ENCODE measurements at regions not wholly inside any gene's neighbourhood (a gene's known extent, or its start where the extent isn't known, plus 50 kb on each side); places are given as distances from the start of the nearest gene placed in this dataset.
"Not testable (repeated sequence)": the region's sequence is repeated elsewhere in the genome, so short reads cannot be mapped to it uniquely, and the experiment has no call there.

- DNase-seq (ENCODE audit: low read depth) = no peak
Observed at GRCh38 chr7:17396692-17397091, 98.2 kb downstream of the AHR start.

- DNase-seq (ENCODE audit: low read depth) = no peak
Observed at GRCh38 chr7:17401791-17402627, 103.6 kb downstream of the AHR start.

DNA sequence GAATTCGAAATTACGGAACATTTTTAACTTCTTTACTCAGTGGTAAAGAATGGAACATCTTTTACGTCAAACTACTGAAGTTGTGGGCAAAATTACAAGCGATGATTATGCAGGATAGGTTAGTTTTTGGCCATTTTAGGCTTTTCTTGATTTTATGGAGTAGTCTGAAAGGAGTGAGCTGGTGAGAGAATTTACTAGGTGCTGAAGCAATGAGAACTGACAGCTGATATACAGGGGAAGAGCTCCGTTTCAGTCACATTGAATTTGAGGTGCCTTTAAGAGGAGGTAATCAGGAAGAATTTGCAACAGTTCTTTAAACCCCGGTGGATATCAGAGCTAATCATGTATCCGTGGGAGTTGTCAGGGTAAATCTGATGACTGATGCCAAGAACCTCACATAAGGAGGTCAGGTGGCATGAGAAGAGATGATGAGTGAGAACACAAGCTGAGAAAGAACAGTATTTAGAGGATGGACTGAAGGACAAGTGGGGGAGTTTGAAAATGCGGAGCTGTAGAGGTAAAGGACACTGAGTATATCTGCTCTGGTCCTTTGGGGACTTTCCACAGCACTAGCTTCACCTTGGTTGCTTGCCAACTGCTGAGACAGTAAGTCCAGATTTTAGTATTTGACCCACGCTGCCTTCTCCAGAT lies 104.3 kb downstream of the AHR start:
- DNase-seq (ENCODE audit: low read depth) = no peak

GRCh38 chr7:17404006-17404405 lies 105.6 kb downstream of the AHR start:
- DNase-seq (ENCODE audit: low read depth) = peak; percentile 0

- DNase-seq (ENCODE audit: low read depth) = no peak
Observed at GRCh38 chr7:17405786-17406185, 107.3 kb downstream of the AHR start.

GRCh38 chr7:17406738-17407137 lies 108.3 kb downstream of the AHR start:
- no peak for DNase-seq (ENCODE audit: low read depth)

DNA sequence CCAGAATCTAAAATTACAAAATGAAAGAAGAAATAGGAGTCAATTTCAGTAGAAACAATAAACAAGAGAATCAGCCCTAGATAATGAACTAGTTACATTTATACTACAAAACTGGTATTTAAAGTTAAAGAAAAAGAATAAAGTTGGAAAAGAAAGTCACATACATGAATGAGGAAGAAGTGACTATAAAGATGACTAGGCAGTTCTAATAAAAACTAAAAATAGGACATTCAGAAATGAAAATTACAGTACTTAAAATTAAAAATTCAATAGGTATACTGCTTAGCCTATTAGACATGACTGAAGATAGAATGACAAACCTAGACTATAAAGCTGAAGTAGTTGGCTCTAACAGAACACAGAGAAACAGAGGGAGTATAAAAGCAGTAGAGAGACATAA lies 108.8 kb downstream of the AHR start:
- DNase-seq (ENCODE audit: low read depth) = no peak

DNA sequence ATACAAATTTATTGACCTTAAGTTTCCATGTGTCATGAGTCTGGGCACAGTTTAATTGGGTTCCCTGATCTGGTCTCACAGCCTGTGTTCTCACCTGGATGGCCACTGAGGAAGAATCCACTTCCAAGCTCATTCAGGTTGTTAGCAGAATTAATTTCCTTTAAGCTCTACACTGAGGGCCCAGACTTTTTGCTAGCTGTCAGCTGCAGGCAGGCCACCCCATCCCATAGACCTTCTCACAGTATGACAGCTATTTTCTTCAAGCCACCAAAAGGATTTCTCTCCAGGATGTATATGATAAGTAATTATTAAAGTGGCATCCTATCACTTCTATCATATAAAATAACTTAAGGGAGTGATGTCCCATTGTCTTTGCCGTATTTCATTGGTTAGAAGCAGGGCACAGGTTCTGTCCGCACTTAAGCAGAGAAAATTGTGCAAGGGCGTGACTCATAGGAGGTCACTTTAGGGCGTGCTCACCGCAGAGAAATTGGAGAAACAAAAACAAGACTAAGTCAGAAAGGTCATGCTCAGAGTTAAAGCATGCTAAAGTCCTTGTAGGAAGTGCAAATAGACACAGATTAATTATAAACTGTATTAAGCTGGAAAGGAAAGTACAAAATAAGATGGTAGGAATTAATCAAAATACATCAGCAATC lies 109.9 kb downstream of the AHR start:
- DNase-seq (ENCODE audit: low read depth) = no peak

DNA sequence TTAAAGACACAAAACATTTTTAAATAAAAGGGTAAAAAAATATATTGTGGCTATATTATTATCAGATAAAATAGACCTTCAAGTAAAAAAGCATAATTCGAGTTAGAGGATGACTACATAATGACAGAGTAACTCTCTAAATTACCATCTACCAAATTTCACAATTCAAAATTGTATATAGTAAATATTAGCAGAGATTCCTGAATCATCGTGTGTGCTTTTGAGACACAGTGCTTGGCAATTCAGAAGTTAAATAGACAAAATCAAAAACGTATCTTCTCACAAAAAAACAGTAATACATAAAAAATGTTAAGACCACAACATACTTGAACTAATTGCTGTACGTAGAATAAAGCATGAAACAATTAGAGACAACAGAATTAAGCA lies 110.4 kb downstream of the AHR start:
- DNase-seq (ENCODE audit: low read depth) = no peak

DNA sequence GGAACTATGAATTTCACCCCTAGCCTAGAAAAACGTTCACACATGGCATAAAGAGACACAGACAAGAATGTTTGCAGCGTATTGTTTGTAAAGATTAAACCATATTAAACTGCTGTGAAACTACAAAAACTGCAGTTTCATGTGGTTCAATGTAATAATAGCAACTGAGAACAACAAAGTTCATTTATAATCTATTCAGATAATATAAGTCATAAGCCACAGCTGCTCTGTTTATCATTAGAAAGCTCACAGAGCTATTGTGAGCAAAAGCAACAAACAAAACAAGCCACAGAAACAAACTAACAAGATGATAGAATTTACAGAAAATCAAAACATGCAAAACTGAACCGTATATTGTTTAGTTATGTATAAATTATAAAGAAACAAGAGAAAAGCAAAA lies 113.5 kb downstream of the AHR start:
- DNase-seq (ENCODE audit: low read depth) = no peak

DNA sequence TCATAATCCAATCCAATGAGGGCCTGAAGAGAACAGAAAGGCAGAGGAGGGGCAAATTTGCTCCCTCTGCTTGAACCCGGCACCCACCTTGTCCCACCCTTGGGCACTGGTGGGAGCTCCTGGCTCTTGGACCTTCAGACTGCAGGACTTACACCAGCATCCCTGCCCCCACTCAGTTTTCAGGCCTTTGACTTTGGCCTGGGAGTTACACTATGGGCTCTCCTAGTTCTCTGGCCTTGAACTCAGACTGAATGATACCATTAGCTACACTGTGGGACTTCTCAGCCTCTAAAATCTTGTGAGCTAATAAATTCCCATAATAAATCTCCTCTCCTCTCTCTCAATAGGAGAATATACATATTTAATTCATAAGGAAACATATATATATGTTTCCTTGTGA lies 114.4 kb downstream of the AHR start:
- DNase-seq (ENCODE audit: low read depth) = no peak

- DNase-seq (ENCODE audit: low read depth) = no peak
Observed at GRCh38 chr7:17415955-17416354, 117.5 kb downstream of the AHR start.

GRCh38 chr7:17420308-17421015 lies 122.0 kb downstream of the AHR start:
- DNase-seq (ENCODE audit: low read depth) = not testable (repeated sequence)

- no peak for DNase-seq (ENCODE audit: low read depth)
Observed at GRCh38 chr7:17421941-17422340, 123.5 kb downstream of the AHR start.

GRCh38 chr7:17422966-17423365 lies 124.5 kb downstream of the AHR start:
- no peak for DNase-seq (ENCODE audit: low read depth)

DNA sequence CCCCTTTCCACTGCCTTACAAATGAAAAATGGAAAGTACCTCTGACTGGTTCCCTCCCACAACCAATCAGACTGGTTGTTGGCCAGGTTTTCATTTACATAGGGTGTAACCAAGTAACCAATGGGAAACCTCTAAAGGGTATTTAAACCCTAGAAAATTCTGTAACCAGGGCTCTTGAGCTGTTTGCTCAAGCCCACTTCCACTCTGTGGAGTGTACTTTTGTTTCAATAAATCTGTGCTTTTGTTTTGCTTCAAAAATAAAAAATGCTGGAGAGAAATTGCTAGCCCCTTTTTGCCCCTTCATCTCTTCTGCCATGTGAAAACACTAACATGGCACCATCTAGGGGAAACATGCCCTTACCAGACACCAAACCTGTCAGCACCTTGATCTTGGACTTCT lies 129.5 kb downstream of the AHR start:
- no peak for DNase-seq (ENCODE audit: low read depth)

- DNase-seq (ENCODE audit: low read depth) = no peak
Observed at GRCh38 chr7:17429579-17429978, 131.1 kb downstream of the AHR start.

DNA sequence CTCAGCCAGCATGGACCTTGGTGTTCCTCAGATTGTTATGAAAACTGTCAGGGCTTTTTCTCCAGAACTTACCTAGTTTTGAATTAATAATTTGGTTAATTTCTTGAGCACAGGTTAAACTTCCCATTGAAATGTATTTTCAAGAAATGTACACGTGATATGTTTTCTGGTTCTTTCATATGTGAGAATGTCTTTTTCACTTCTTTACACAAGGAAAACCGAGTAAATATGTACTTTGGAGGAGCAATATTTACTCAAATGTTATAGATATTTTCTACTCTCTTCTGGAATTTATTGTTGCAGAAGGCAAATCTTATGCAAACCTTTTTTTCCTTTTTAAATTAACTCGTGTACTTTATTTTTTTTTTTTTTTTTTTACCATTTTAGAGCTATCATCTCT lies 134.3 kb downstream of the AHR start:
- DNase-seq (ENCODE audit: low read depth) = no peak

DNA sequence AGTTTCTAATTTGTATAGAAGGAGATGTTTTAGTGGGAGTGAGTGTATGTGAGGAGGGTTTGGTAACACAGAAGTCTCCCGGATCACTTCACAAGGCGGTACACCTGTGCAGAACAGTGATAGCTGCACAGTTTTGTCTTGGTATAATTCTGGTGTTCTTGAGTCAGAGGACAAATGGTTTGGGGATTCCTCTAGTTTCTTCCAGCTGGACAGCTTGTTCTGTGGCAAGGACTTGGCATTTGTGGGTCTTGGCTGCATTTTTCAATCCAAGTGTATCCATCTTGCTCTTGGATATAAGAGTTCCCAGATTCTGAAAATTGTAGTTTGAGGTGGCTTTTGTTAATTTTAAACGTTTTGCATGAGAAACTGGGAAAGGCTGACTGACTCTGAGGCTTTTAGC lies 135.7 kb downstream of the AHR start:
- no peak for DNase-seq (ENCODE audit: low read depth)

DNA sequence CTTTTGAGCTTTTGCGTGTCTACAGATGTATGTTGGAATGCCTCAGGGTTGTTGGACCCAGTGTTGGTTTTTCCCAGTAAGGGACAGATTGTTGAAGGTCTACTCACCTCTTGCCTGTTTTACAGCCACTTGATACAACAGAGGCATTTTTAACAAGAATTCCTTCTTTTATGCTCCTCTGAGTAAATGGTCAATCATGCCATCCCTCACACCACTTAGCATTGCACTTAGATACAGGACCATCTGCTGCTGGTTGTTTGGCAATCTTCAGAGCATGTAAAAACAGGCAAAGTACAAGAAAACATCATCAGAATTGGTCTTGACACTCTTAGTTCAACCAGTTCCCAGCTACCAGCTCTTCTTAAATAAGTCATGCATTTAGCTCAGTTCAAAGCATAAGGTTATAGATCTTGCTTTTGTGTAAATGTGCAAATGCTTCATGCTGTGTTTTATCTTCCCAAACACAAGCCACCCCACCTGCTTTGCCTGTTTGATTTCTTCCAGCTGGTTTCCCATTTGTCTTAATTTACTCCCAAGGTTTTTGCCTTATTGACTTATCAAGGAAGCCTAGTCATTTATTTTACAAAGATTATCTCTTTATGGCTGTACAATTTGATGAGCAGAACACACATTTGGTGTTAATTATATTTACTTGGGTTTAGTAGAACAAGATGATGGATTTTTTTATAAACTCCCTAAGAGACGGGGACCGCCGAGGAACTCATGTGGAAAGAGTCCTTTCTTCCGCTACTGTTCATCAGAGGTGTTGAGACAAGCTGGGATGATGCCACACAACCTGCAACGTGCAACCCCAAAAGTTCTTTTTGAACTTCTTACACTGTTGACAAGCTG lies 136.6 kb downstream of the AHR start:
- DNase-seq (ENCODE audit: low read depth) = no peak

GRCh38 chr7:17436126-17436525 lies 137.7 kb downstream of the AHR start:
- DNase-seq (ENCODE audit: low read depth) = no peak

DNA sequence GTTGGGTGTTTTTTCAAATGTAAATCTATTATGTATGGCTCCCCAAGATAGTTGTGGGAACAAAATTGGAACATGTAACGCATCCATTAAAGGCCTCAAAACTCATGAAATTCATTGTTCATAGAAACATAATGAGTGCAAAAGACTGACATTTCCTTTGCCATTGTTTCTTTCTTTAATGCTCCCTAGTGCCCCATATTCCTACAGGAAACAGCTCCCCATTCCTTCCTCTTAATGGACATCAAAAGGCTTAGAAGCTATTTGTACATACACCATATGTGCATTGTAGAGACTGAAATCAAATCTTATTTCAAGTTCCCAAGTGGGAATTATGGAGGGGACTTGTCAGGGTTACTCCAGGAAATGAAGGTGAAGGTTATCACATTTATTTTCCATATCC lies 139.1 kb downstream of the AHR start:
- DNase-seq (ENCODE audit: low read depth) = no peak

Measured in CMK (cell line).